ENCODE measurements at regions not wholly inside any gene's neighbourhood (a gene's known extent, or its start where the extent isn't known, plus 50 kb on each side); places are given as distances from the start of the nearest gene placed in this dataset.
A peak's percentile ranks its signal among the peaks of the same experiment; 100 is the strongest.
"Not testable (repeated sequence)": the region's sequence is repeated elsewhere in the genome, so short reads cannot be mapped to it uniquely, and the experiment has no call there.

DNA sequence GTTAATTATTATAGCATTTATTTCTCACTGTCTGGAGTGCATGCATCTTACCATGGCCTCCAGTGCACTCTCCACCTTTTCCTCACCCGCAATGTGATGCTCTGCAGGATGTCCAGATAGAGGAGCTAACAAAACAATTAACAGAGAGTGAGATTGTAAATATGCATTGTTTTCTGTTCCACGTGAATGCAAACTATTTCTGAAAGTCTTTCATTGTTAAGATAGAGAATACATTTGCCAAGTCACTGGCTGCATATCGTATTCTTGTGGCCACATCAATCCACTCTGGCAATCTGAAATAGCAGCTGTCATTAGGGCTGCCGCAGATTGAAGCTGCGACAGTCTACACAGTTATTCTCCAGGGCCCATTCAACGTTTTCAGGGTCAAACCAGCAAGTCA, 143.8 kb downstream of the DUSP10 start:
- DNase-seq, result no peak

- DNase-seq, result no peak
These were observed 140.7 kb downstream of the DUSP10 start for GRCh38 chr1:221601166-221601565.

GRCh38 chr1:221602830-221603229, 139.1 kb downstream of the DUSP10 start:
- DNase-seq, result no peak

DNA sequence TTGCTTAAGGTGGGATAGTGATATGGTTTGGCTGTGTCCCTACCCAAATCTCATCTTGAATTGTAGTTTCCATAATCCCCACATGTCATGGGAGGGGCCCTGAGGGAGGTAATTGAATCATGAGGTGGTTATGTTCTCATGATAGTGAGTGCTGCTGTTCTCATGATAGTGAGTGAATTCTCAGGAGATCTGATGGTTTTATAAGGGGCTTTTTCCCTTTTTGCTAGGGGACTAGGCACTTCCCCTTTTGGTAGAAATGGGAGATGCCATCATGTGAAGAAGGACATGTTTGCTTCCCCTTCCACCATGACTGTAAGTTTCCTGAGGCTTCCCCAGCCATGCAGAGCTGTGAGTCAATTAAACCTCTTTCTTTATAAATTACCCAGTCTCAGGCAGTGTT, 137.5 kb downstream of the DUSP10 start:
- DNase-seq, result not testable (repeated sequence)

- no peak for DNase-seq
These were observed 136.9 kb downstream of the DUSP10 start for GRCh38 chr1:221604948-221605347.

GRCh38 chr1:221605569-221605968, 136.3 kb downstream of the DUSP10 start:
- DNase-seq, result no peak

DNA sequence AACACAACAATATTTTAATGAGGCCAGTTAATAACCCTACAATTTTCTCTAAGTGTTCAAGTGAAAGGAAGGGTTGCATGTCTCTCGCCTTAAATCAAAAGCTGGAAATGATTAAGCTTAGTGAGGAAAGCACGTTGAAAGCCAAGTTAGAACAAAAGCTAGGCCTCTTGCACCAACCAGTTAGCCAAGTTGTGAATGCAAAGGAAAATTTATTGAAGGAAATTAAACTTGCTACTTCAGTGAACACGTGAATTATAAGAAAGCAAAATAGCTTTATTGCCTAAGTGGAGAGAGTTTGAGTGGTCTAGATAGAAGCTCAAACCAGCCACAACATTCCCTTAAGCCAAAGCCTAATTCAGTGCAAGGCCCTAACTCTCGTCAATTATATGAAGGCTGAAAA, 135.6 kb downstream of the DUSP10 start:
- no peak for DNase-seq

DNA sequence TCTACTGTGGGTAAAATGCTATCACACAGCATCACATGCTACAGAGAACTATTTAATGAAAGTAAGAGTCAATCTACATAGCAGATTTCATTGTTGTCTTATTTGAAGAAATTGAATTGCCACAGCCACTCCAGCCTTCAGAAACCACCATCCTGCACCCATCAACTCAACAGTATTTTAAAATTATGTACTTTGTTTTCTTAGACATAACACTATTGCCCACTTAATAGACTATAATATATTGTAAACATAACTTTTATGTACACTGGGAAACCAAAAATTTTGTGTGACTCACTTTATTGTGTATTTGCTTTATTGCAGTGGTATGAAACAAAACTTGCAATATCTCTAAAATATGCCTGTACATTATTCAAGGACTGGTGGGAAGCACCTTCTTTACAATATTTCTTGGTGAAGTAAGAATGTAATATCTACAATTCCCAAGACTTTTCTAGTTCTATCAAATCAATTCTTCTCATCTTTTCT, 133.0 kb downstream of the DUSP10 start:
- no peak for DNase-seq

DNA sequence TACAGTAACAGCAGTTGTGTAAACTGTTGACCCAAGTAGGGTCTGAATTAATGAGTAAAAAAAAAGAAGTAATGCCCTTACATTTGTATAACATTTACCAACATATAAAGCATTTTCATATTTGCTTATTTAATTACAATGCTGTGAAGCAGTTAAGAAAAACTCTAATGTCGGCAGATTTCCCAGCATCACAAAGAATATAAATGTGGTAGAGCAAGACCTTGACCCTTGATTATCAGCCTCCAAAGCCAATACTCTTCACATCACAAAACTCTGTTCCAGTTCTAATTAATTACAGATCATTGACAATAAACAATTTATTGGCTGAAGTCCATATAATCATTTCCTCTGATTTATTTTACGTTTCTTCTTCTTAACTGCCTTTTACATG, 130.2 kb downstream of the DUSP10 start:
- DNase-seq, result no peak

- DNase-seq, result no peak
These were observed 129.7 kb downstream of the DUSP10 start for GRCh38 chr1:221612047-221612777.

- no peak for DNase-seq
These were observed 121.2 kb downstream of the DUSP10 start for GRCh38 chr1:221620437-221621384.

DNA sequence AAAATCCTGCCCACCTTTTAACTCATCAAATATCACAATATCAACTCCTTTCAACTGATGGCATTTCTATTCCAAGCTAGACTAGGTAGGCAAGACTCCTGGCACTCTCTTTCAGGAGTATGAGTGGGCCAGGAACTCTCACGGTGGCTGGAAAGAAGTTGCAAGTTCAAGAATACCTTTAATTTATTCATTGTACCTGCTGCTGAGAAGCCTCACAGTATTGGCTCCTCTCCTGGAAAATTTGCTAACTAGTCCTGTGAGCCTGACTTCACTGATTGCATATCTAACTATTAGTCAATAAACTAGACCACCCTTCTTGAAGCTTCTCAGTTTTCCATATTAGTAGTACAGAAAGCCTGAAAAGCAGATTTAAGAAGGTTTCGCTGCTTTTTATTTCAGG, 120.2 kb downstream of the DUSP10 start:
- no peak for DNase-seq

- DNase-seq, result no peak
These were observed 119.5 kb downstream of the DUSP10 start for GRCh38 chr1:221622389-221622788.

DNA sequence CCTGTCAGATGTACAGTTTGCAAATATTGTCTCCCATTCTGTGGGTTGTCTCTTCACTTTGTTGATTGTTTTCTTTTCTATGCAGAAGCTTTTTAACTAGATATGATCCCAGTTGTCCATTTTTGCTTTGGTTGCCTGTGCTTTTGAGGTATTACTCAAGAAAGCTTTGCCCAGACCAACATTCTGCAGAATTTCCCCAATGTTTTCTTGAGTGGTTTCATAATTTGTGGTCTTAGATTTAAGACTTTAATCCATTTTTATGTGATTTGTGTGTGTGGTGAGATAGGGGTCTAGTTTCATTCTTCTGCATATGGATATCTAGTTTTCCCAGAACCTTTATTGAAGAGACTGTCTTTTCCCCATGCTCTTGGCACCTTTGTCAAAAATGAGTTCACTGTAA, 116.9 kb downstream of the DUSP10 start:
- DNase-seq, result no peak

DNA sequence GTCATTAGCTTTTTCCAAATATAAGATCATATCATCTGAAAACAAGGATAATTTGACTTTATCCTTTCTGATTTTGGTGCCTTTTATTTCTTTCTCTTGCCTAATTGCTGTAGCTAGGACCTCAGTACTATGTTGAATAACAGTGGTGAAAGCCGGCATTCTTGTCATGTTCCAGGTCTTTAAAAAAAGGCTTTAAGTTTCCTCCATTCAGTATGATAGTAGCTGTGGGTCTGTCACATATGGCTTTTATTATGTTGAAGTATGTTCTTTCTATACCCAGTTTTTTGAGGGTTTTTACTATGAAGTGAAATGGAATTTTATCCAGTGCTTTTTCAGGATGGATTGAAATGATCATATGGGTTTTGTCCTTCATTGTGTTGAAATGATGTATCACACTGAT, 115.8 kb downstream of the DUSP10 start:
- DNase-seq, result no peak

- DNase-seq, result peak; percentile 28
These were observed 111.7 kb downstream of the DUSP10 start for GRCh38 chr1:221630236-221630635.

- DNase-seq, result peak; percentile 31
These were observed 110.3 kb downstream of the DUSP10 start for GRCh38 chr1:221631556-221631955.

- DNase-seq, result peak; percentile 71
These were observed 109.8 kb downstream of the DUSP10 start for GRCh38 chr1:221632072-221632471.

GRCh38 chr1:221633841-221634409, 108.0 kb downstream of the DUSP10 start:
- peak; percentile 62 for DNase-seq

DNA sequence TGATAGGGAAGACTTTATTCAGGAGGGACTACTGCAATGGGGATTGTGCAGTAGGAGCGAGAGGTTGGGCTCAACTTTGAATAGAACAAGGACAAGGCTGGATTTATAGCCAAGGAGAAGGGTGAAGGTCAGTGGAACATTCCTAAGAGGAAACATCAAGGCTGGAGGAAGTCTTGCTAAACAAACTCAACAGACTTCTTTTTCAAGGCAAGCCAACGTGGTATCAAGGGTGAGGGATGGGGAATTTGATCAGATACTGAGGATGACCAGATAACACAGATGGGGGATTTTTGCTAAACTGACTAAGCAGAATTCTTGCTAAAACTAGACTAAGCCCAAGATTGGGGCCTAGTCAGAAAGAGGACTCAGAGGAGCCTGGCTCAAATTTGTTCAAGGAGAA, 107.3 kb downstream of the DUSP10 start:
- peak; percentile 15 for DNase-seq

- DNase-seq, result peak; percentile 47
These were observed 106.6 kb downstream of the DUSP10 start for GRCh38 chr1:221635305-221635704.

DNA sequence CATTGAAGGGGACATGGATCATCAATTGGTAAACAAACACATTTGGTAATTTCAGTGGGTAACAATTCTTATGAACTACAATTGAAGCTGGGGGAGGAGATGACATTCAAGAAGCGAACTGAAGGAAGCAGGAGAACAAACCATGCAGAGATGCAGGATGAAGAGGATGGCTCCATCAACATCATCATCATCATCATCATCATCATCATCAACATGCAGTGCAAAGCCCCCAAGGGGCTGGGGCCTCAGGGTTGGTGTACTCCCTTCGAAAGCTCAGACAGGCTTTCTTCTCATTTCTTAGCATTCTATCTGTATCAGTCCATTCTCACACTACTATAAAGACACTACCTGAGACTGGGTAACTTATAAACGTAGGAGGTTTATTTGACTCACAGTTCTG, 105.8 kb downstream of the DUSP10 start:
- DNase-seq, result no peak

- no peak for DNase-seq
These were observed 104.9 kb downstream of the DUSP10 start for GRCh38 chr1:221636967-221637366.

GRCh38 chr1:221637641-221638041, 104.2 kb downstream of the DUSP10 start:
- DNase-seq, result no peak

All from hematopoietic multipotent progenitor cell treated with erythropoietin and hydrocortisone succinate and interleukin-3 and kit ligand, for 6 days (in vitro differentiated cells).